HG03342 (cell line): ENCODE measurements at regions not wholly inside any gene's neighbourhood (a gene's known extent, or its start where the extent isn't known, plus 50 kb on each side); places are given as distances from the start of the nearest gene placed in this dataset.
A peak's percentile ranks its signal among the peaks of the same experiment; 100 is the strongest.

ENCODE experiments used
- ATAC-seq: cut with Tn5 transposase; IDR thresholded peaks from one replicate; pipeline ENCODE4 v1.9.1; 2021; ENCODE audit warnings: mild to moderate bottlenecking, moderate library complexity; ENCODE audit not compliant: unreplicated experiment

- ATAC-seq: no peak
Measured at GRCh38 chr2:199707593-199708185, 143.3 kb downstream of the FTCDNL1 start.

- ATAC-seq: no peak
Measured at GRCh38 chr2:199705538-199705937, 145.5 kb downstream of the FTCDNL1 start.

- peak; percentile 62 for ATAC-seq
Measured at GRCh38 chr2:199704358-199705238, 146.4 kb downstream of the FTCDNL1 start.

- ATAC-seq: no peak
Measured at GRCh38 chr2:199703199-199703598, 147.8 kb downstream of the FTCDNL1 start.

- no peak for ATAC-seq
Measured at GRCh38 chr2:199697469-199697868, 153.5 kb downstream of the FTCDNL1 start.

GRCh38 chr2:199696048-199696447 lies 154.9 kb downstream of the FTCDNL1 start:
- ATAC-seq: no peak

- ATAC-seq: no peak
Measured at GRCh38 chr2:199693861-199694260, 157.1 kb downstream of the FTCDNL1 start.

GRCh38 chr2:199692489-199692888 lies 158.5 kb downstream of the FTCDNL1 start:
- ATAC-seq: no peak

GRCh38 chr2:199690225-199690624 lies 160.8 kb downstream of the FTCDNL1 start:
- no peak for ATAC-seq

GRCh38 chr2:199685669-199686068 lies 165.3 kb downstream of the FTCDNL1 start:
- no peak for ATAC-seq

- ATAC-seq: no peak
Measured at GRCh38 chr2:199684832-199685231, 166.2 kb downstream of the FTCDNL1 start.

- ATAC-seq: no peak
Measured at GRCh38 chr2:199684168-199684567, 166.8 kb downstream of the FTCDNL1 start.

- no peak for ATAC-seq
Measured at GRCh38 chr2:199682001-199682400, 169.0 kb downstream of the FTCDNL1 start.

GRCh38 chr2:199680482-199680881 lies 170.5 kb downstream of the FTCDNL1 start:
- no peak for ATAC-seq

GRCh38 chr2:199679883-199680282 lies 171.1 kb downstream of the FTCDNL1 start:
- no peak for ATAC-seq

- no peak for ATAC-seq
Measured at GRCh38 chr2:199677881-199678280, 173.1 kb downstream of the FTCDNL1 start.

- no peak for ATAC-seq
Measured at GRCh38 chr2:199668645-199669044, 182.3 kb downstream of the FTCDNL1 start.

- peak; percentile 69 for ATAC-seq
Measured at GRCh38 chr2:199663157-199663556, 187.8 kb downstream of the FTCDNL1 start.

GRCh38 chr2:199662255-199662654 lies 188.7 kb downstream of the FTCDNL1 start:
- ATAC-seq: no peak

- no peak for ATAC-seq
Measured at GRCh38 chr2:199660167-199660566, 190.8 kb downstream of the FTCDNL1 start.

- no peak for ATAC-seq
Measured at GRCh38 chr2:199659207-199659606, 191.8 kb downstream of the FTCDNL1 start.

GRCh38 chr2:199646439-199646838 lies 188.7 kb upstream of the SATB2 start:
- ATAC-seq: peak; percentile 90
